ENCODE measurements at regions not wholly inside any gene's neighbourhood (a gene's known extent, or its start where the extent isn't known, plus 50 kb on each side); places are given as distances from the start of the nearest gene placed in this dataset.

DNA sequence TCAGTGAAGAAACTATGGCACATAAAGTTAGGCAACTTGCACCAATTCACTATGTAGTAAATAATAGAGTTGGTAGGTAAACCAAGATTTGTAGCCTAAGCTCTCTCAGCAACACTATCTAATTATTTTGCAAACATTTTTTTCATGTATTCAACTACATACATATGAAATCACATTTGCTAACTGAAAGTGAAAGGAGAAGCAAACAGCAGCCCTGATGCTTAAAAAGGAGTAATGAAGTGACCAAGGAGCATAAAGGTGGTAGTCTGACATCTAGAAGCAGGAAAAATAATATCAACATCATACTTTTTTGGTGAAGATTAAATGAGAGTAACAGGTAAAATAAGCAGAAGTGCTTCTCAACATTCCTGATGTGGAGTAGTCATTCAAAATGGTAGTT lies 603.7 kb downstream of the GRXCR1 start:
- Histone ChIP-seq H3K27ac (ENCODE audit: insufficient read depth, low read depth, low read length) (no peak overlapping the region), H3K4me1 (ENCODE audit: control insufficient read depth, extremely low read depth, insufficient read depth, low read length) (no peaks in the 10 kb centered on the region), H3K27me3 (ENCODE audit: control insufficient read depth in 2 of 2, insufficient read depth in 2 of 2, low read length in 2 of 2) (no peaks in the 10 kb centered on the region), H3K9me3 (replicated peaks; ENCODE audit: control insufficient read depth, insufficient read depth, low read length) (peaks cover 2% of the 10 kb centered on the region), H3K4me3 (replicated peaks in 1 of 3; ENCODE audit: insufficient read depth in 1 of 3, low read depth in 1 of 3, low read length in 3 of 3) (no peak overlapping the region), H3K9me1 (replicated peaks; ENCODE audit: control insufficient read depth, extremely low read depth, insufficient read depth, low read length) (no peaks in the 10 kb centered on the region), H2AFZ (ENCODE audit: low read depth, low read length) (no peak overlapping the region), H3K36me3 (ENCODE audit: control insufficient read depth in 2 of 2, extremely low read depth in 1 of 2, insufficient read depth in 2 of 2, low read length in 2 of 2) (no peaks in the 10 kb centered on the region), H3K4me2 (ENCODE audit: insufficient read depth, low read length) (no peak overlapping the region), H4K20me1 (replicated peaks; ENCODE audit: control insufficient read depth, extremely low read depth, insufficient read depth, low read length) (no peaks in the 10 kb centered on the region), H3K79me2 (ENCODE audit: control insufficient read depth, insufficient read depth, low read length) (no peaks in the 10 kb centered on the region), H3K9ac (replicated peaks; ENCODE audit: extremely low read depth, insufficient read depth, low read length) (no peak overlapping the region)
- FAIRE-seq (no peak), DNase-seq (ENCODE audit: low read depth, low spot score) (no peak)
- no TSS peak for BruUV-seq (replicated peaks)
- POLR2A ChIA-PET, result no interaction called here
- CTCF ChIA-PET, result no interaction called here
- dilution Hi-C loops (cut with MboI; ENCODE audit: extremely low pct_ligation_motif_present, low sequenced_read_pairs) (no loop called here), intact Hi-C loops (cut with micrococcal nuclease) (no loop called here)
- TF ChIP-seq, protein P1, sequence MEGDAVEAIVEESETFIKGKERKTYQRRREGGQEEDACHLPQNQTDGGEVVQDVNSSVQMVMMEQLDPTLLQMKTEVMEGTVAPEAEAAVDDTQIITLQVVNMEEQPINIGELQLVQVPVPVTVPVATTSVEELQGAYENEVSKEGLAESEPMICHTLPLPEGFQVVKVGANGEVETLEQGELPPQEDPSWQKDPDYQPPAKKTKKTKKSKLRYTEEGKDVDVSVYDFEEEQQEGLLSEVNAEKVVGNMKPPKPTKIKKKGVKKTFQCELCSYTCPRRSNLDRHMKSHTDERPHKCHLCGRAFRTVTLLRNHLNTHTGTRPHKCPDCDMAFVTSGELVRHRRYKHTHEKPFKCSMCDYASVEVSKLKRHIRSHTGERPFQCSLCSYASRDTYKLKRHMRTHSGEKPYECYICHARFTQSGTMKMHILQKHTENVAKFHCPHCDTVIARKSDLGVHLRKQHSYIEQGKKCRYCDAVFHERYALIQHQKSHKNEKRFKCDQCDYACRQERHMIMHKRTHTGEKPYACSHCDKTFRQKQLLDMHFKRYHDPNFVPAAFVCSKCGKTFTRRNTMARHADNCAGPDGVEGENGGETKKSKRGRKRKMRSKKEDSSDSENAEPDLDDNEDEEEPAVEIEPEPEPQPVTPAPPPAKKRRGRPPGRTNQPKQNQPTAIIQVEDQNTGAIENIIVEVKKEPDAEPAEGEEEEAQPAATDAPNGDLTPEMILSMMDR (IDR thresholded peaks at IDR 0.05; ENCODE audit: extremely low read depth in 1 of 2, insufficient read depth in 1 of 2, low read depth in 1 of 2, low read length in 2 of 2), result no peak
- TF ChIP-seq JUN (IDR thresholded peaks at IDR 0.05; ENCODE audit: borderline replicate concordance, insufficient read depth, insufficient read length, low read depth) (no peak), FOS (IDR thresholded peaks at IDR 0.05; ENCODE audit: borderline replicate concordance, insufficient read depth, low read length) (no peak), MYC (IDR thresholded peaks at IDR 0.05; ENCODE audit: low read depth, low read length) (no peak), EZH2 (IDR thresholded peaks at IDR 0.05; ENCODE audit: borderline replicate concordance, low read depth, low read length, severe bottlenecking) (no peak), GATA2 (IDR thresholded peaks at IDR 0.05; ENCODE audit: insufficient read depth, insufficient read length, low read depth, low read length) (no peak), POLR2AphosphoS5 (IDR thresholded peaks at IDR 0.05; ENCODE audit: insufficient read depth, low read depth, low read length) (no peak), POLR2A (IDR thresholded peaks at IDR 0.05; ENCODE audit: low read depth, low read length) (no peak)
- TF ChIP-seq, protein P2, sequence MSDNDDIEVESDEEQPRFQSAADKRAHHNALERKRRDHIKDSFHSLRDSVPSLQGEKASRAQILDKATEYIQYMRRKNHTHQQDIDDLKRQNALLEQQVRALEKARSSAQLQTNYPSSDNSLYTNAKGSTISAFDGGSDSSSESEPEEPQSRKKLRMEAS (IDR thresholded peaks at IDR 0.05; ENCODE audit: insufficient read depth, insufficient read length), result no peak
